IMR-90 (cell line): ENCODE measurements at regions not wholly inside any gene's neighbourhood (a gene's known extent, or its start where the extent isn't known, plus 50 kb on each side); places are given as distances from the start of the nearest gene placed in this dataset.

Experiments
- ATAC-seq: fragments of 200-7000 bp; cut with Tn5 transposase; 2 replicates; pipeline ENCODE4 v1.9.1; 2020; ENCODE audit warnings: low read depth, mild to moderate bottlenecking, moderate library complexity
- BruUV-seq: library from RNA; stranded (reverse); fragments of 400-500 nt; replicated peaks from 2 replicates; lab custom pipeline; 2021; lab: Mats Ljungman, UMichigan
- CTCF ChIA-PET: fragments of 300-600 bp; formaldehyde crosslinking; extraction: SDS; loops from one replicate; lab custom pipeline; 2021; ENCODE audit warnings: antibody characterized with exemption; lab: Yijun Ruan, JAX
- POLR2A ChIA-PET: fragments of 300-600 bp; sonication (Branson Sonifier 250); formaldehyde crosslinking; loops from one replicate; lab custom pipeline; 2022; ENCODE audit warnings: antibody characterized with exemption; ENCODE audit not compliant: unreplicated experiment; lab: Charles Lee
- DNase-seq: peaks from one replicate; pipeline ENCODE4 v3.0.0; 2013
- H2AFZ ChIP-seq: replicated peaks from 2 replicates; pipeline ENCODE3; 2013; ENCODE audit warnings: low read length, mild to moderate bottlenecking; ENCODE audit not compliant: poor library complexity
- H2AK5ac ChIP-seq: 2 replicates; pipeline ENCODE4 v1.6.1; 2013; ENCODE audit warnings: low read depth, low read length, inconsistent platforms
- H2AK9ac ChIP-seq: replicated peaks from 2 replicates; pipeline ENCODE3; 2013; ENCODE audit warnings: mild to moderate bottlenecking, low read depth, low read length, moderate library complexity; ENCODE audit not compliant: poor library complexity
- H2BK120ac ChIP-seq: 2 replicates; pipeline ENCODE4 v1.6.1; 2013; ENCODE audit warnings: low read depth, low read length, inconsistent platforms
- H2BK15ac ChIP-seq: 3 replicates; pipeline ENCODE4 v1.6.1; 2013; ENCODE audit warnings: low read depth, low read length, inconsistent platforms
- H2BK20ac ChIP-seq: 2 replicates; pipeline ENCODE4 v1.6.1; 2013; ENCODE audit warnings: low read depth, mild to moderate bottlenecking, inconsistent platforms, low read length, moderate library complexity
- H2BK5ac ChIP-seq: 2 replicates; pipeline ENCODE4 v1.6.1; 2013; ENCODE audit warnings: mild to moderate bottlenecking, low read depth, low read length, inconsistent platforms; ENCODE audit not compliant: poor library complexity, severe bottlenecking
- H3K14ac ChIP-seq: replicated peaks from 2 replicates; pipeline ENCODE4 v1.6.1; 2013; ENCODE audit warnings: low read depth, low read length, inconsistent platforms
- H3K18ac ChIP-seq: 2 replicates; pipeline ENCODE4 v1.6.1; 2013; ENCODE audit warnings: low read depth, low read length, control low read depth
- H3K23ac ChIP-seq: 2 replicates; pipeline ENCODE4 v1.6.1; 2013; ENCODE audit warnings: low read depth, low read length, inconsistent platforms
- H3K27ac ChIP-seq: 2 replicates; pipeline ENCODE4 v1.5.1; 2013; ENCODE audit warnings: mild to moderate bottlenecking, control low read depth, low read length; ENCODE audit not compliant: insufficient read depth
- H3K27me3 ChIP-seq: 2 replicates; pipeline ENCODE4 v1.6.1; 2013; ENCODE audit warnings: low read length; ENCODE audit not compliant: control insufficient read depth, insufficient read depth
- H3K36me3 ChIP-seq: 2 replicates; pipeline ENCODE4 v1.6.1; 2013; ENCODE audit warnings: low read length, mixed read lengths; ENCODE audit not compliant: control insufficient read depth, insufficient read depth
- H3K4ac ChIP-seq: 2 replicates; pipeline ENCODE4 v1.6.1; 2013; ENCODE audit warnings: low read depth, low read length, inconsistent platforms
- H3K4me1 ChIP-seq: 2 replicates; pipeline ENCODE4 v1.6.1; 2013; ENCODE audit warnings: low read length, mixed read lengths; ENCODE audit not compliant: control insufficient read depth, insufficient read depth
- H3K4me2 ChIP-seq: 2 replicates; pipeline ENCODE4 v1.6.1; 2013; ENCODE audit warnings: low read depth, mild to moderate bottlenecking, control low read depth, low read length, moderate library complexity
- H3K4me3 ChIP-seq: 2 replicates; pipeline ENCODE4 v1.5.1; 2013; ENCODE audit warnings: low read depth, mild to moderate bottlenecking, control low read depth, low read length, moderate library complexity; ENCODE audit not compliant: insufficient read depth
- H3K56ac ChIP-seq: 2 replicates; pipeline ENCODE4 v1.6.1; 2013; ENCODE audit warnings: low read length, inconsistent platforms; ENCODE audit not compliant: insufficient read depth; ENCODE audit errors: extremely low read depth
- H3K79me1 ChIP-seq, 2 experiments: 2 replicates each; pipeline ENCODE4 v1.6.1; 2013; ENCODE audit warnings: low read length in 2 of 2, inconsistent platforms in 1 of 2, low read depth in 1 of 2
- H3K9ac ChIP-seq: 2 replicates; pipeline ENCODE4 v1.6.1; 2013; ENCODE audit warnings: low read depth, low read length, control low read depth
- H3K9me1 ChIP-seq: 2 replicates; pipeline ENCODE4 v1.6.1; 2013; ENCODE audit warnings: low read length, inconsistent platforms; ENCODE audit not compliant: insufficient read depth
- H3K9me3 ChIP-seq: 2 replicates; pipeline ENCODE4 v1.6.1; 2013; ENCODE audit warnings: low read length; ENCODE audit not compliant: control insufficient read depth, insufficient read depth
- H4K20me1 ChIP-seq: 2 replicates; pipeline ENCODE4 v1.6.1; 2013; ENCODE audit warnings: low read length, inconsistent platforms; ENCODE audit not compliant: insufficient read depth
- H4K5ac ChIP-seq: 2 replicates; pipeline ENCODE4 v1.6.1; 2013; ENCODE audit warnings: mild to moderate bottlenecking, low read depth, low read length, control low read depth
- H4K8ac ChIP-seq, 2 experiments: 2 replicates each; pipeline ENCODE4 v1.6.1; 2013; ENCODE audit warnings: low read depth in 2 of 2, low read length in 2 of 2, control low read depth in 1 of 2, inconsistent platforms in 1 of 2
- H4K91ac ChIP-seq: 2 replicates; pipeline ENCODE4 v1.6.1; 2013; ENCODE audit warnings: low read depth, low read length, inconsistent platforms; ENCODE audit not compliant: insufficient read depth
- CHD1 ChIP-seq: IDR thresholded peaks from 2 replicates; pipeline ENCODE4 v1.6.1; 2012; ENCODE audit warnings: low read depth, low read length, improper control_type of control experiment
- MAZ ChIP-seq: IDR thresholded peaks from 2 replicates; pipeline ENCODE4 v1.6.1; 2012; ENCODE audit warnings: low read depth, mild to moderate bottlenecking, low read length, improper control_type of control experiment, moderate library complexity, borderline replicate concordance
- NFE2L2 ChIP-seq: fragments of 150-350 bp; IDR thresholded peaks from 2 replicates; pipeline ENCODE4 v1.6.1; 2016; ENCODE audit warnings: low read depth, mild to moderate bottlenecking, low read length
- USF2 ChIP-seq: fragments of 150-350 bp; IDR thresholded peaks from 2 replicates; pipeline ENCODE4 v1.6.1; 2017; ENCODE audit warnings: mild to moderate bottlenecking, antibody characterized with exemption, low read length, low read depth
- WGBS, 2 experiments: methylation state at CpG; one replicate each; pipeline versions ENCODE4 v1.1.5 to v1.1.7; 2013; ENCODE audit warnings: missing lambda C conversion rate in 2 of 2; ENCODE audit not compliant: insufficient read length in 1 of 2; ENCODE audit errors: extremely low coverage in 2 of 2; 5-methylcytosine and 5-hydroxymethylcytosine counted together
- dilution Hi-C: fragments of 300-500 bp; cut with HindIII; formaldehyde crosslinking; loops from one replicate; pipeline ENCODE4 v1.14.3; 2018; ENCODE audit warnings: low sequenced_read_pairs; ENCODE audit not compliant: unreplicated experiment
- in situ Hi-C: fragments of 300-500 bp; cut with MboI; formaldehyde crosslinking; loops from 3 replicates; pipeline ENCODE4 v1.14.3; 2019; ENCODE audit warnings: low sequenced_read_pairs, inconsistent platforms, mixed read lengths
- intact Hi-C: fragments of 100-400 bp; cut with micrococcal nuclease; formaldehyde crosslinking; loops from 2 replicates; pipeline ENCODE4 v1.10.0; 2022

- Histone ChIP-seq H3K18ac (no peak overlapping the region), H2BK120ac (no peak overlapping the region), H3K23ac (no peak overlapping the region), H2AK9ac (no peak overlapping the region), H2BK15ac (no peak overlapping the region), H3K79me1 (no peaks in the 10 kb centered on the region), H3K4me2 (no peak overlapping the region), H2AFZ (no peak overlapping the region), H2BK5ac (no peak overlapping the region), H3K4ac (no peak overlapping the region), H3K27ac (no peak overlapping the region), H3K4me3 (no peak overlapping the region), H3K9ac (no peak overlapping the region), H3K14ac (no peak overlapping the region), H2AK5ac (no peak overlapping the region), H2BK20ac (no peak overlapping the region), H3K27me3 (no peaks in the 10 kb centered on the region), H3K4me1 (no peaks in the 10 kb centered on the region), H3K56ac (no peak overlapping the region), H3K9me3 (peaks cover 17% of the 10 kb centered on the region), H3K9me1 (no peaks in the 10 kb centered on the region), H4K20me1 (no peaks in the 10 kb centered on the region), H4K91ac (no peak overlapping the region), H3K36me3 (no peaks in the 10 kb centered on the region), H4K8ac (no peak overlapping the region), H4K5ac (no peak overlapping the region)
- CTCF ChIA-PET = no interaction called here
- TF ChIP-seq CHD1 = no peak
- TF ChIP-seq MAZ = no peak
- TF ChIP-seq USF2 = no peak
- no peak for TF ChIP-seq NFE2L2
- dilution Hi-C loops (no loop called here), in situ Hi-C loops (no loop called here), intact Hi-C loops (no loop called here)
- ATAC-seq (no peak), DNase-seq (no peak)
- no TSS peak for BruUV-seq
- 32% methylated on average over 4 of the region's 10 CpGs; no CpG with 5 or more reads in 1 of the 2 experiments for WGBS, 2 experiments
- POLR2A ChIA-PET = no interaction called here
Measured at GRCh38 chr12:126998747-126999285, 1268.2 kb upstream of the TMEM132C start.
